ENCODE measurements at regions not wholly inside any gene's neighbourhood (a gene's known extent, or its start where the extent isn't known, plus 50 kb on each side); places are given as distances from the start of the nearest gene placed in this dataset.

DNA sequence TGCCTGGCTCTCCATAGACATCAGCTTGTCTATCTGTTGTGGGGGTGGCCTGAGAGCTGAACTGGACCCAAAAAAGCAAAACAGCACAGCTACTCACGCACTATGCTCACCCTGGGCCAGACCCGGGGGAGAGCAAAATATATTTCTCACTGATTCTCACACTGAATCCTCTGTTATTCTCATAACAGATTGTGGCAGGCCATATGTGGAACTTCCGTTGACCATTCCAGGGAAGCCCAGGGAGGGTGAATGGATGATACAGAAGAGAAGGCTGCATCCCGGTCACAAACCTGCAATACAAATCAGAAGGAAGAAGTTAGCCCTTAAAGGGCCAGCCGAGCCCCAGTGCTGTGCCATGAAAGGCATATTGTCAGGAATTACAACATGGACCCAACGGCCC lies 362.5 kb downstream of the ZNF536 start:
- H3K27me3 ChIP-seq (replicated peaks; ENCODE audit: insufficient read depth, low read length), result peaks cover 45% of the 10 kb centered on the region
- TF ChIP-seq EZH2 (optimal IDR thresholded peaks at IDR 0.05; ENCODE audit: low read depth, low read length), result no peak
- no peak for TF ChIP-seq EZH2phosphoT487 (IDR thresholded peaks at IDR 0.05; ENCODE audit: low read length)
- TF ChIP-seq, protein P1, sequence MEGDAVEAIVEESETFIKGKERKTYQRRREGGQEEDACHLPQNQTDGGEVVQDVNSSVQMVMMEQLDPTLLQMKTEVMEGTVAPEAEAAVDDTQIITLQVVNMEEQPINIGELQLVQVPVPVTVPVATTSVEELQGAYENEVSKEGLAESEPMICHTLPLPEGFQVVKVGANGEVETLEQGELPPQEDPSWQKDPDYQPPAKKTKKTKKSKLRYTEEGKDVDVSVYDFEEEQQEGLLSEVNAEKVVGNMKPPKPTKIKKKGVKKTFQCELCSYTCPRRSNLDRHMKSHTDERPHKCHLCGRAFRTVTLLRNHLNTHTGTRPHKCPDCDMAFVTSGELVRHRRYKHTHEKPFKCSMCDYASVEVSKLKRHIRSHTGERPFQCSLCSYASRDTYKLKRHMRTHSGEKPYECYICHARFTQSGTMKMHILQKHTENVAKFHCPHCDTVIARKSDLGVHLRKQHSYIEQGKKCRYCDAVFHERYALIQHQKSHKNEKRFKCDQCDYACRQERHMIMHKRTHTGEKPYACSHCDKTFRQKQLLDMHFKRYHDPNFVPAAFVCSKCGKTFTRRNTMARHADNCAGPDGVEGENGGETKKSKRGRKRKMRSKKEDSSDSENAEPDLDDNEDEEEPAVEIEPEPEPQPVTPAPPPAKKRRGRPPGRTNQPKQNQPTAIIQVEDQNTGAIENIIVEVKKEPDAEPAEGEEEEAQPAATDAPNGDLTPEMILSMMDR (IDR thresholded peaks at IDR 0.05; ENCODE audit: low read length), result no peak

DNA sequence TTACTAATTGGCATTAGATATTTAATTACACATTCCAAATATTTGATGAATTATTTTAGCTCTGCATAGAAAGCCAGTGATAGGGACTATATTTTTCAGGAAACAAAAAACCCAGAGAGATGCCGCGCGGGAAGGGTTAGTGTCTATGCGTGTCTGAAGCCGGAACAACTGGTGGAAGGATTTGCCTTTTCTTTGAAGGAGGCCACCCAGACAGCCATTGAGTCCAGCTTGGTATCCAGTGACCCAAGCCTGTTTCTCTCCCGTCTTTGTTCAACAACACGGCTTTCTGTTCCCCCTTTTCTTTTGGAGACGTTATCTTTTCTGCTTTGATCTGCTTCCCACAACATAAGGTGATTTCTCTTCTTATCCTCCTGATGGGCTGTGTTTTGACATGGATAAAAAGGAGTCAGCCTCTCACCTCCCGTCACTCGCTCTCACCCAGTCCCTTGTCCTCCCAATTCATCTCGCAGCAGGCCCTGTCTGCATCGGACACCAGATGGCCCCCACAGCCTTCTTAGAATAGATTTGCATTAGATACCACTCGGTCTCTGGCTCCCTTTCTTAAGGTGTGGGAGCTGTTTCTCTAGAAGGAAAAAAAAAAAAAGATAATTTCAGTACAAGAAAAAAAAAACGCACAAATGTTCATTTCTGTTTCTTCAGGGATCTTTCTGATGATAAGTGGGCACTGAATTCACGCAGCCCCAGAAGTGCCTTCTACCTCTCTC lies 361.8 kb downstream of the ZNF536 start:
- no peak overlapping the region for H2AFZ ChIP-seq (ENCODE audit: low read length)

More for the DNA sequence above, 362.5 kb downstream of the ZNF536 start:
- H3K4me2 ChIP-seq (ENCODE audit: low read depth, low read length), result no peak overlapping the region
- H3F3A ChIP-seq (ENCODE audit: insufficient read depth, low read length), result no peaks in the 10 kb centered on the region
- DNase-seq, result no peak
- H2AFZ ChIP-seq (ENCODE audit: low read length), result no peak overlapping the region
- H3K79me2 ChIP-seq (ENCODE audit: low read length), result no peaks in the 10 kb centered on the region
- H3K9me2 ChIP-seq (replicated peaks; ENCODE audit: insufficient read depth, low read length), result no peaks in the 10 kb centered on the region
- H3K4me3 ChIP-seq (ENCODE audit: low read length), result no peak overlapping the region
- H3K9ac ChIP-seq (ENCODE audit: low read length), result no peak overlapping the region
- no peaks in the 10 kb centered on the region for H3K9me3 ChIP-seq (replicated peaks; ENCODE audit: insufficient read depth, low read length)
- H4K20me1 ChIP-seq (ENCODE audit: insufficient read depth, low read length), result no peaks in the 10 kb centered on the region
- H3K4me1 ChIP-seq (ENCODE audit: low read length), result no peaks in the 10 kb centered on the region
- no peaks in the 10 kb centered on the region for H3K36me3 ChIP-seq (replicated peaks; ENCODE audit: insufficient read depth, low read length)
- H3K27ac ChIP-seq (ENCODE audit: low read length), result no peak overlapping the region

DNA sequence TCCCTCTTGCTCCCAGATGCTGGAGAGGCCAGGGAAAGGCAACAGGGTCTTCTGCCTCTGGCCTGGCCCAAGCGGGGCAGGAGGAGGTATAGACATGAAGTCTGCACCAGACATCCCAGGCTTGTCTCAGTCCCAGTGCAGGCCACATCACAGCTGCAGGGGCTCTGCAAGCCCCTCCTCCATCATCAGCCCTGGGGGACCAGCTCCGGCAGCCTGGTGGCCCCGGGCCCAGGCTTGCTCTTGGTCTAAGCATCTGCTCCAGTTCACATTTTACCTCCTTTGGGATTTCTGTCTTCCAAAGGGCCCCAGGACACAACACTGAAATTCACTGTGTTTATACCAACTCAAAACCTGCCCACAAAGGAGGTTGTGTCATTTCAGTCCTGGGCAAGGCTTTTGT lies 359.4 kb downstream of the ZNF536 start:
- TF ChIP-seq EZH2phosphoT487 (IDR thresholded peaks at IDR 0.05; ENCODE audit: low read length) (no peak), EZH2 (optimal IDR thresholded peaks at IDR 0.05; ENCODE audit: low read depth, low read length) (no peak)
- TF ChIP-seq, protein P1 (IDR thresholded peaks at IDR 0.05; ENCODE audit: low read length), result no peak
- Histone ChIP-seq H3K27ac (ENCODE audit: low read length) (no peak overlapping the region), H3K27me3 (replicated peaks; ENCODE audit: insufficient read depth, low read length) (peaks cover 51% of the 10 kb centered on the region), H3K4me2 (ENCODE audit: low read depth, low read length) (no peak overlapping the region), H3K9ac (ENCODE audit: low read length) (no peak overlapping the region), H4K20me1 (ENCODE audit: insufficient read depth, low read length) (no peaks in the 10 kb centered on the region), H3F3A (ENCODE audit: insufficient read depth, low read length) (no peaks in the 10 kb centered on the region), H3K9me3 (replicated peaks; ENCODE audit: insufficient read depth, low read length) (no peaks in the 10 kb centered on the region), H3K79me2 (ENCODE audit: low read length) (no peaks in the 10 kb centered on the region), H3K9me2 (replicated peaks; ENCODE audit: insufficient read depth, low read length) (no peaks in the 10 kb centered on the region), H2AFZ (ENCODE audit: low read length) (no peak overlapping the region), H3K4me3 (ENCODE audit: low read length) (no peak overlapping the region), H3K36me3 (replicated peaks; ENCODE audit: insufficient read depth, low read length) (no peaks in the 10 kb centered on the region), H3K4me1 (ENCODE audit: low read length) (no peaks in the 10 kb centered on the region)
- DNase-seq, result no peak

More for the DNA sequence above, 361.8 kb downstream of the ZNF536 start:
- Histone ChIP-seq H3K4me3 (ENCODE audit: low read length) (no peak overlapping the region), H3K27ac (ENCODE audit: low read length) (no peak overlapping the region), H3K27me3 (replicated peaks; ENCODE audit: insufficient read depth, low read length) (peaks cover 40% of the 10 kb centered on the region), H3K9me2 (replicated peaks; ENCODE audit: insufficient read depth, low read length) (no peaks in the 10 kb centered on the region), H3F3A (ENCODE audit: insufficient read depth, low read length) (no peaks in the 10 kb centered on the region), H3K4me1 (ENCODE audit: low read length) (no peaks in the 10 kb centered on the region), H3K9ac (ENCODE audit: low read length) (no peak overlapping the region), H4K20me1 (ENCODE audit: insufficient read depth, low read length) (no peaks in the 10 kb centered on the region), H3K79me2 (ENCODE audit: low read length) (no peaks in the 10 kb centered on the region), H3K9me3 (replicated peaks; ENCODE audit: insufficient read depth, low read length) (no peaks in the 10 kb centered on the region), H3K4me2 (ENCODE audit: low read depth, low read length) (no peak overlapping the region), H3K36me3 (replicated peaks; ENCODE audit: insufficient read depth, low read length) (no peaks in the 10 kb centered on the region)
- no peak for DNase-seq
- TF ChIP-seq, protein P1 (IDR thresholded peaks at IDR 0.05; ENCODE audit: low read length), result no peak
- no peak for TF ChIP-seq EZH2 (optimal IDR thresholded peaks at IDR 0.05; ENCODE audit: low read depth, low read length)
- no peak for TF ChIP-seq EZH2phosphoT487 (IDR thresholded peaks at IDR 0.05; ENCODE audit: low read length)

Measured in MM.1S (cell line).